Brain pericyte (primary cell): ENCODE measurements at regions not wholly inside any gene's neighbourhood (a gene's known extent, or its start where the extent isn't known, plus 50 kb on each side); places are given as distances from the start of the nearest gene placed in this dataset.
"Not testable (repeated sequence)": the region's sequence is repeated elsewhere in the genome, so short reads cannot be mapped to it uniquely, and the experiment has no call there.

Experiments
- DNase-seq: peaks from one replicate; pipeline ENCODE4 v3.0.0-alpha.2; 2012; ENCODE audit warnings: low read depth, low spot score

- DNase-seq: no peak
Measured at GRCh38 chr12:79993106-79993862, 58.4 kb upstream of the PPP1R12A start.

- DNase-seq: no peak
Measured at GRCh38 chr12:79991586-79991985, 56.7 kb upstream of the PPP1R12A start.

- DNase-seq: not testable (repeated sequence)
Measured at GRCh38 chr12:79990509-79991338, 55.8 kb upstream of the PPP1R12A start.

GRCh38 chr12:79988368-79988767, 53.5 kb upstream of the PPP1R12A start:
- no peak for DNase-seq

GRCh38 chr12:79987731-79988130, 52.8 kb upstream of the PPP1R12A start:
- no peak for DNase-seq
